DND-41 (cell line): ENCODE measurements at regions not wholly inside any gene's neighbourhood (a gene's known extent, or its start where the extent isn't known, plus 50 kb on each side); places are given as distances from the start of the nearest gene placed in this dataset.

Experiments used
- EZH2 ChIP-seq: IDR thresholded peaks from 3 replicates; pipeline ENCODE4 v1.6.1; 2012; ENCODE audit warnings: borderline replicate concordance, low read depth, mild to moderate bottlenecking, moderate library complexity, low read length, inconsistent platforms; ENCODE audit not compliant: severe bottlenecking
- TF ChIP-seq, protein P1 (sequence below): IDR thresholded peaks from 2 replicates; pipeline ENCODE4 v1.5.1; 2012; ENCODE audit warnings: borderline replicate concordance, low read length, moderate library complexity, mild to moderate bottlenecking; ENCODE audit not compliant: poor library complexity, severe bottlenecking; ENCODE audit errors: extremely low read depth

DNA sequence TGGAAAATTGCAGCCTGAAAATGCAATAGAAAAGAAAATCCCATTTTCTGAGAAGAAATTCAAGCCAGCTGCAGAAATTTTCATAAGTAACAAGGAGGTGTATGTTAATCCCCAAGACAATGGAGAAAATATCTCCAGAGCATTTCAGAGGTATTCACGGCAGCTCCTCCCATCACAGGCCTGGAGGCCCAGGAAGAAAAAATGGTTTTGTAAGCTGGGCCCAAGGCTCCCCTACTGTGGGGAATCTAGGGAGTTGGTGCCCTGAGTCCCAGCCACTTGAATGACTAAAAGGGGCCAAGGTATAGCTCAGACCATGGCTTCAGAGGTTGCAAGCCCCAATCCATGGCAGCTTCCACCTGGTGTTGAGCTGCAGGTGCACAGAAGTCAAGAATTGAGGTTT, 93.3 kb upstream of the ZNF267 start:
- TF ChIP-seq, protein P1, sequence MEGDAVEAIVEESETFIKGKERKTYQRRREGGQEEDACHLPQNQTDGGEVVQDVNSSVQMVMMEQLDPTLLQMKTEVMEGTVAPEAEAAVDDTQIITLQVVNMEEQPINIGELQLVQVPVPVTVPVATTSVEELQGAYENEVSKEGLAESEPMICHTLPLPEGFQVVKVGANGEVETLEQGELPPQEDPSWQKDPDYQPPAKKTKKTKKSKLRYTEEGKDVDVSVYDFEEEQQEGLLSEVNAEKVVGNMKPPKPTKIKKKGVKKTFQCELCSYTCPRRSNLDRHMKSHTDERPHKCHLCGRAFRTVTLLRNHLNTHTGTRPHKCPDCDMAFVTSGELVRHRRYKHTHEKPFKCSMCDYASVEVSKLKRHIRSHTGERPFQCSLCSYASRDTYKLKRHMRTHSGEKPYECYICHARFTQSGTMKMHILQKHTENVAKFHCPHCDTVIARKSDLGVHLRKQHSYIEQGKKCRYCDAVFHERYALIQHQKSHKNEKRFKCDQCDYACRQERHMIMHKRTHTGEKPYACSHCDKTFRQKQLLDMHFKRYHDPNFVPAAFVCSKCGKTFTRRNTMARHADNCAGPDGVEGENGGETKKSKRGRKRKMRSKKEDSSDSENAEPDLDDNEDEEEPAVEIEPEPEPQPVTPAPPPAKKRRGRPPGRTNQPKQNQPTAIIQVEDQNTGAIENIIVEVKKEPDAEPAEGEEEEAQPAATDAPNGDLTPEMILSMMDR = no peak
- no peak for TF ChIP-seq EZH2
